ENCODE measurements at regions not wholly inside any gene's neighbourhood (a gene's known extent, or its start where the extent isn't known, plus 50 kb on each side); places are given as distances from the start of the nearest gene placed in this dataset.

DNA sequence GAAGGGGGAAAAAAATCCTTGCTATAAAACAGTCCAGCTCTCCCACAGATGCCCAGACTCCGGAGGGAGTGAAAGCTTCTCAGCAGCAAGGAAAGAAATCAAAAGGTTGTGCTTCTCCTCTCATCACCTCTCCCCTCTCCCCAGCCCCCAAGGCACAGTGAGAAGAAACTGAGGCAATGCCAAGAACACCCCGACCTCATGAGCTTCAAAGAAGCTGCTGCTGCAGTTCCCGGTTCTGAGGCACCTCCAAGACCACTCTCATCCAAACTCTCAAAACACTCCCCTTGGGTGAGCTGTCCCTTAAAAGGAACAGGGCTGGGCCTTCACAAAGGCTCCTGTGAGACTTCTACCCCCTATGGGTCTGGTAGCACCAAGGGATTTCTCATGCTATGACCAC lies 62.0 kb upstream of the KLF7 start:
- Histone ChIP-seq H3K4me1 (ENCODE audit: insufficient read depth) (peaks cover 7% of the 10 kb centered on the region), H3K27ac (no peak overlapping the region), H3K36me3 (no peaks in the 10 kb centered on the region), H3K27me3 (no peaks in the 10 kb centered on the region), H3K4me3 (no peak overlapping the region), H3K9me3 (no peaks in the 10 kb centered on the region)
- TF ChIP-seq EP300 (IDR thresholded peaks at IDR 0.05) (no peak), POLR2A (IDR thresholded peaks at IDR 0.05) (no peak)
- TF ChIP-seq, protein P1, sequence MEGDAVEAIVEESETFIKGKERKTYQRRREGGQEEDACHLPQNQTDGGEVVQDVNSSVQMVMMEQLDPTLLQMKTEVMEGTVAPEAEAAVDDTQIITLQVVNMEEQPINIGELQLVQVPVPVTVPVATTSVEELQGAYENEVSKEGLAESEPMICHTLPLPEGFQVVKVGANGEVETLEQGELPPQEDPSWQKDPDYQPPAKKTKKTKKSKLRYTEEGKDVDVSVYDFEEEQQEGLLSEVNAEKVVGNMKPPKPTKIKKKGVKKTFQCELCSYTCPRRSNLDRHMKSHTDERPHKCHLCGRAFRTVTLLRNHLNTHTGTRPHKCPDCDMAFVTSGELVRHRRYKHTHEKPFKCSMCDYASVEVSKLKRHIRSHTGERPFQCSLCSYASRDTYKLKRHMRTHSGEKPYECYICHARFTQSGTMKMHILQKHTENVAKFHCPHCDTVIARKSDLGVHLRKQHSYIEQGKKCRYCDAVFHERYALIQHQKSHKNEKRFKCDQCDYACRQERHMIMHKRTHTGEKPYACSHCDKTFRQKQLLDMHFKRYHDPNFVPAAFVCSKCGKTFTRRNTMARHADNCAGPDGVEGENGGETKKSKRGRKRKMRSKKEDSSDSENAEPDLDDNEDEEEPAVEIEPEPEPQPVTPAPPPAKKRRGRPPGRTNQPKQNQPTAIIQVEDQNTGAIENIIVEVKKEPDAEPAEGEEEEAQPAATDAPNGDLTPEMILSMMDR (IDR thresholded peaks at IDR 0.05) = no peak
- 25 to 32% (median 26%) methylated on average over 3 of the region's 3 CpGs for WGBS, 3 donors
- intact Hi-C loops (cut with DNase I) = no loop called here
- no peak for DNase-seq

DNA sequence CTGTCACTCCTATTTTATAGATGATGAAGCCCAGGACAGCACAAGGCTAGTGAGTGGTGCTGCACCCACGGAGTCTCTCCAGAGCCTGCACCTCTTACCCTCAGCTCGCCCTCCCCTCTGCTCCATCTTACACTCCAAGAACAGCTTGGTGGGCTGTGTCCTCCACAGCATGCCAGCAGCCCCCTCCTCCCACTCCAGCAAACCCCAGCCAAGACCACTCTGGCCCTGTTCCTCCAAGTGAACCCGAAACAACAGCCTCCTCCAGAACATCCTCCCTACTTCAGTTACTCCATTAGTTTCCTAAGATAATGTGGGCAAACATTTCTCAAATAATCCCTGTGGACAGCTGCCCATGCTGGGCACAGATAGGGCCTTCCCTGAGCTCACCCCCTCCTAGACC lies 62.7 kb upstream of the KLF7 start:
- TF ChIP-seq POLR2A (IDR thresholded peaks at IDR 0.05) = no peak
- TF ChIP-seq, protein P1 (IDR thresholded peaks at IDR 0.05) = no peak
- no peaks in the 10 kb centered on the region for H3K27me3 ChIP-seq
- DNase-seq = no peak
- H3K9me3 ChIP-seq = no peaks in the 10 kb centered on the region
- intact Hi-C loops (cut with DNase I) = no loop called here
- peaks cover 7% of the 10 kb centered on the region for H3K4me1 ChIP-seq (ENCODE audit: insufficient read depth)
- WGBS, 3 donors = 54 to 70% (median 59%) methylated on average over 3 of the region's 3 CpGs
- no peaks in the 10 kb centered on the region for H3K36me3 ChIP-seq
- no peak overlapping the region for H3K27ac ChIP-seq
- no peak overlapping the region for H3K4me3 ChIP-seq

DNA sequence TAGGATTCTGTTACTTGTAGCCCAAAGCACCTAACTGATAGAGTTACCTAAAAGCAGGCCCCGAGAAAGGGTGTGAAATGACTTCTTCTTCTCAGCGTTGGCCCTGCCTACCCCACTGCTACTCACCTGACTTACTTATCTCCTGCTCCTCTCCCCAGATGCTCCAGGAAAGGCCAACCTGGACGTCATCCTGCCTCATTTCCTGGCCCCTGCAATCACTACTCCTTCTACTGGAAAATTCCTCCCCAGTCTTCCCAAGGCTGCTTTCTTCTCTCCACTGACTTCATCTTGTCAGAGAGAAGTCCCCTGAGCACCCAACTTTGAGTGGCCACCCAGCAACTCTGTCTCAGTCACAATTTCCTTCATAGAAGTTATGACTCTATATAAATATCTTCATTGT lies 63.4 kb upstream of the KLF7 start:
- no peak for DNase-seq
- Histone ChIP-seq H3K27ac (no peak overlapping the region), H3K36me3 (no peaks in the 10 kb centered on the region), H3K9me3 (no peaks in the 10 kb centered on the region), H3K4me1 (ENCODE audit: insufficient read depth) (peaks cover 7% of the 10 kb centered on the region), H3K4me3 (no peak overlapping the region), H3K27me3 (no peaks in the 10 kb centered on the region)
- intact Hi-C loops (cut with DNase I) = no loop called here
- WGBS, 3 donors = 65 to 85% (median 67%) methylated on average over 3 of the region's 3 CpGs
- TF ChIP-seq, protein P1 (IDR thresholded peaks at IDR 0.05) = no peak
- no peak for TF ChIP-seq EP300 (IDR thresholded peaks at IDR 0.05)
- TF ChIP-seq POLR2A (IDR thresholded peaks at IDR 0.05) = no peak

DNA sequence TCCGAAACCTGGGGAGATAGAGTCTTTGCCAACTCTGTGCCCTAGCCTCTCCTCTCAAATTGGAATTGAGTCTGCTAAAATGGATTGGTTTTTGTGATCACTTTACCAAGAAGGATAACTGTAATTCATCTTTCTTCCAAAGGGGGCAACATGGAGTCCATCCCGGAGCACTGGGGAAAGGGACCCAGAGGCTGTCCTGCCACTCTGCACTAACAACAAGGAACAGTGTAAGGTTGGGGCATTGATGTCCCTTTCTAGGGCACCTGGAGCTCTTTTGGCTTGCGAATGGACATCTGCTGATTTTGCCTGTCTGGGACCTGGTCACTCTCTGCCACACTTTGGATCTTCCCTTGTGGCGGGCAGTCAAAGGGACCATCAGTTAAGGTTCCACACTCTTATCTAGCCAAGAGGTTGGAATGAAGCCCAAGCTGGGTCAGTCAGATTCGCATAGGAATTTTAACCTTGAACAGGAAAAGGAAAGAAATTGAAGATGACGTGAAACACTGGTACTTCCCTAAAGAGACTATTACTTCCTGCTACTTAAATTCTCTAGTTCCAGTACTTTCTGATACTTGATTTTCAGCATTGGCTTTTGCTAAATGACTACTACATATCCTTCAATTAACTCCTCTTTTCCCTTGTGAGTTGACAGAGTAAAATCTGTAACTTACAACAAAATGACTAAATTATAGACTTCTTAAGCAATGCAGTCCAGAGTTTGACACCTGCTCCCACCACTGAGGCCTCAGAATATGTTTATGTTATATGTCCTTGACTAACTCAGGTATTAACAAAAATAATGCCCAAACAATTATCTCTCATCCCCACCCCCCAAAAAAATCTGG lies 64.7 kb upstream of the KLF7 start:
- DNase-seq = no peak
- H3K36me3 ChIP-seq = no peaks in the 10 kb centered on the region
- H3K9me3 ChIP-seq = no peaks in the 10 kb centered on the region
- TF ChIP-seq EP300 (IDR thresholded peaks at IDR 0.05) (no peak), POLR2A (IDR thresholded peaks at IDR 0.05) (no peak)
- TF ChIP-seq, protein P1 (IDR thresholded peaks at IDR 0.05) = no peak
- no peak overlapping the region for H3K27ac ChIP-seq
- 69 to 74% (median 71%) methylated on average over 6 of the region's 6 CpGs for WGBS, 3 donors
- intact Hi-C loops (cut with DNase I) = no loop called here
- H3K4me1 ChIP-seq (ENCODE audit: insufficient read depth) = peaks cover 7% of the 10 kb centered on the region
- no peak overlapping the region for H3K4me3 ChIP-seq
- no peaks in the 10 kb centered on the region for H3K27me3 ChIP-seq

Measured in ovary (tissue), 7 donors.